ENCODE measurements at regions not wholly inside any gene's neighbourhood (a gene's known extent, or its start where the extent isn't known, plus 50 kb on each side); places are given as distances from the start of the nearest gene placed in this dataset.
A peak's percentile ranks its signal among the peaks of the same experiment; 100 is the strongest.

DNA sequence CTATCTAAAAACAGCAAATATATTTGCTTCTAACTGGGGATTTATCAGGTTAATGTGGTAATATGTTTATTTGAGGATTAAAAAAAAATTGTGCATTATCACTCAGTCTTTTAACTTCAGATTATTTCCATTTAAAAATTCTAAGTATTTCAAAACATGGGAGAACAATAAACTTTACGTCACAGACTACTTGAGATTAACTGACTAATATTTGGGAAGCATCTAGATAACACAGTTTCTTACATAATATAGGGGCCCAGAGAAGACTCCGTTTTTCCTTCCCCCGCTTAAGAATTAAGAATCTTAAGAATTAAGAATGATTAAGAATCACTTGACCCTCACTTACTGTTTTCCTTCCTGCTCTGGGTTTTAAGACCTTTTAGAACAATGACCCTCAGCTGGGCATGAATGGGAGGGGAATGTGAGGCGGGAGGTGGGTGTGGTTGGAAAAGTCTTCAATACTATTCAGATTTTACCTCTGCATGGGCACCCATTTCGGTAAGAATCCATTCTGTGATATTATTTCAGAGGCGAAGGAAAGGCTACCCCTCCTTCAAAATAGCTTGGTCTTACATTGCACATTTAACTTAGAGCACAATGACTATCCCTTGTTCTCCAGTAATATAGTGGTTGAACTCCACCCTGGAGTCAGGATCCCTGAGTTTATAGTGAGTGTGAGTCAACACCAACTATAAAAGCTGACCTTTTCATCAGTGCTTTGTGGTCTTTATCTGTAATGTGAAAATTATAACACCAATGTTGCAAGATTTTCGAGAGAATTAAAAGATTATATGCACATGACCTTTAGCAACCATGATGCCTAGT is 821.3 kb downstream of the USP25 start:
- Histone ChIP-seq H3K27ac (ENCODE audit: poor library complexity, severe bottlenecking) (no peak overlapping the region), H3K36me3 (ENCODE audit: low read depth) (no peaks in the 10 kb centered on the region), H3K4me3 (ENCODE audit: severe bottlenecking) (no peak overlapping the region), H3K9me3 (ENCODE audit: severe bottlenecking) (no peaks in the 10 kb centered on the region), H3K4me1 (ENCODE audit: insufficient read depth, poor library complexity, severe bottlenecking) (no peaks in the 10 kb centered on the region), H3K27me3 (ENCODE audit: insufficient read depth, poor library complexity, severe bottlenecking) (no peaks in the 10 kb centered on the region)
- ATAC-seq (ENCODE audit: low read depth) (no peak), DNase-seq (ENCODE audit: low spot score) (no peak)
- TF ChIP-seq, protein P1, sequence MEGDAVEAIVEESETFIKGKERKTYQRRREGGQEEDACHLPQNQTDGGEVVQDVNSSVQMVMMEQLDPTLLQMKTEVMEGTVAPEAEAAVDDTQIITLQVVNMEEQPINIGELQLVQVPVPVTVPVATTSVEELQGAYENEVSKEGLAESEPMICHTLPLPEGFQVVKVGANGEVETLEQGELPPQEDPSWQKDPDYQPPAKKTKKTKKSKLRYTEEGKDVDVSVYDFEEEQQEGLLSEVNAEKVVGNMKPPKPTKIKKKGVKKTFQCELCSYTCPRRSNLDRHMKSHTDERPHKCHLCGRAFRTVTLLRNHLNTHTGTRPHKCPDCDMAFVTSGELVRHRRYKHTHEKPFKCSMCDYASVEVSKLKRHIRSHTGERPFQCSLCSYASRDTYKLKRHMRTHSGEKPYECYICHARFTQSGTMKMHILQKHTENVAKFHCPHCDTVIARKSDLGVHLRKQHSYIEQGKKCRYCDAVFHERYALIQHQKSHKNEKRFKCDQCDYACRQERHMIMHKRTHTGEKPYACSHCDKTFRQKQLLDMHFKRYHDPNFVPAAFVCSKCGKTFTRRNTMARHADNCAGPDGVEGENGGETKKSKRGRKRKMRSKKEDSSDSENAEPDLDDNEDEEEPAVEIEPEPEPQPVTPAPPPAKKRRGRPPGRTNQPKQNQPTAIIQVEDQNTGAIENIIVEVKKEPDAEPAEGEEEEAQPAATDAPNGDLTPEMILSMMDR (IDR thresholded peaks at IDR 0.05; ENCODE audit: poor library complexity, severe bottlenecking), result no peak

DNA sequence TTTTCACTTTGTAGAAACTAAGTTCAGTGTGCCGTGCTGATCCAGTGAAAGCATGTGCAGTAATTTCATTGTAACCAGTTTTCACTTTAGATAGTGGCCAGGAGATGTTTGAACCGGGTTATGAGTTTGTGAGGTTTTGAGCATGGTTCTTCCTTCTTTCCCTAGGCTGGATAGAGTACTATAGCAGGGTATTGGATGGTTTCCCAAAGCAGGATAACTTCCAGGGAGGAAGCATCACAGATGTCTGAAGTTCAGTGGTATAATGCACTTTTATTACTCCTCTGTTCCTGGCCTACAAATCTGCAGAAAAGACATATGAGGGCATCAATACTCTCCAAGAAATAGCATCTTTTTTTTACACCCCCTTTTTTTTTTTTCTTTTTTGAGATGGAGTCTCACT is 823.1 kb downstream of the USP25 start:
- no peaks in the 10 kb centered on the region for H3K27me3 ChIP-seq (ENCODE audit: insufficient read depth, poor library complexity, severe bottlenecking)
- TF ChIP-seq, protein P1 (IDR thresholded peaks at IDR 0.05; ENCODE audit: poor library complexity, severe bottlenecking), result no peak
- no peaks in the 10 kb centered on the region for H3K9me3 ChIP-seq (ENCODE audit: severe bottlenecking)
- DNase-seq (ENCODE audit: low spot score), result no peak
- ATAC-seq (ENCODE audit: low read depth), result no peak
- H3K27ac ChIP-seq (ENCODE audit: poor library complexity, severe bottlenecking), result no peak overlapping the region
- no peaks in the 10 kb centered on the region for H3K36me3 ChIP-seq (ENCODE audit: low read depth)
- no peaks in the 10 kb centered on the region for H3K4me1 ChIP-seq (ENCODE audit: insufficient read depth, poor library complexity, severe bottlenecking)
- H3K4me3 ChIP-seq (ENCODE audit: severe bottlenecking), result no peak overlapping the region

DNA sequence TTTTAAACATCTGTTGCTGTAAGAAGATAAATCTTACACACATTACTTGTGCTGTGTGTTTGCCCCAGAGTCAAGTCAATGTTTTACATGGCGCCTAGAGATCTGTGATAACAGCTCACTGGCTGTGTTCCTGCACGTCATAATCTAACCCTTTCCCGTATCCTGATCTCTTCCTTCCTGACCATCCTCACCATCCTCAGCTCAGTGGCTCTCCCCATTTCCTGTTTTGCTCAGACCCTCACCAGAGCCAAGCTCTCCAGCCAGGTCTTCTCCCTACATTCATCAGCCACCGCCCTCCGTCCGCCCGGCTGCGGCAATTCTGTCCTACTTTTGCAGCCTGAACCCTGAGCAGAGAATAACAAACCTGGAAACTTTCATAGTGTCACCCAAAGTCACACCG is 824.7 kb downstream of the USP25 start:
- no peak for ATAC-seq (ENCODE audit: low read depth)
- no peak for DNase-seq (ENCODE audit: low spot score)
- TF ChIP-seq, protein P1 (IDR thresholded peaks at IDR 0.05; ENCODE audit: poor library complexity, severe bottlenecking), result no peak

DNA sequence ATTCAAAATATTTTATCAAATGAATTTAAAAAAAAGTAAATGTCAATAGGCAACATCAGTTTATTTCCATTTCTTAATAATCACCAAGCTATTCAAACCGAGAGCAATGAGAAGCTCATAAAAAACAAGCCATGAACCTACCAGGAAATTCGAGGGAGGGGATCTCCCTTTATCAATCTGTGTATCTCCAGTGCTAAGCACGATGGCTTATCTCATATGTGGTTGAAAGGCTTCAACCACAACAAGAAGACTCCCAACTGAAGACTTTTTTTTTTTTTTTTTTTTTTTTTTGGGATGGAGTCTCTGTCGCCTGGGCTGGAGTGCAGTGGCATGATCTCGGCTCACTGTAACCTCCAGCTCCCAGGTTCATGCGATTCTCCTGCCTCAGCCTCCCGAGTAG is 833.3 kb downstream of the USP25 start:
- ATAC-seq (ENCODE audit: low read depth) (no peak), DNase-seq (ENCODE audit: low spot score) (no peak)
- TF ChIP-seq, protein P1 (IDR thresholded peaks at IDR 0.05; ENCODE audit: poor library complexity, severe bottlenecking), result no peak
- Histone ChIP-seq H3K4me3 (ENCODE audit: severe bottlenecking) (no peak overlapping the region), H3K36me3 (ENCODE audit: low read depth) (no peaks in the 10 kb centered on the region), H3K27me3 (ENCODE audit: insufficient read depth, poor library complexity, severe bottlenecking) (no peaks in the 10 kb centered on the region), H3K4me1 (ENCODE audit: insufficient read depth, poor library complexity, severe bottlenecking) (peaks cover 7% of the 10 kb centered on the region), H3K9me3 (ENCODE audit: severe bottlenecking) (no peaks in the 10 kb centered on the region), H3K27ac (ENCODE audit: poor library complexity, severe bottlenecking) (peak overlapping the region; percentile 20)

More for the DNA sequence above, 824.7 kb downstream of the USP25 start:
- no peak overlapping the region for H3K4me3 ChIP-seq (ENCODE audit: severe bottlenecking)
- H3K27me3 ChIP-seq (ENCODE audit: insufficient read depth, poor library complexity, severe bottlenecking), result no peaks in the 10 kb centered on the region
- H3K9me3 ChIP-seq (ENCODE audit: severe bottlenecking), result no peaks in the 10 kb centered on the region
- H3K36me3 ChIP-seq (ENCODE audit: low read depth), result no peaks in the 10 kb centered on the region
- H3K4me1 ChIP-seq (ENCODE audit: insufficient read depth, poor library complexity, severe bottlenecking), result no peaks in the 10 kb centered on the region
- H3K27ac ChIP-seq (ENCODE audit: poor library complexity, severe bottlenecking), result no peak overlapping the region

DNA sequence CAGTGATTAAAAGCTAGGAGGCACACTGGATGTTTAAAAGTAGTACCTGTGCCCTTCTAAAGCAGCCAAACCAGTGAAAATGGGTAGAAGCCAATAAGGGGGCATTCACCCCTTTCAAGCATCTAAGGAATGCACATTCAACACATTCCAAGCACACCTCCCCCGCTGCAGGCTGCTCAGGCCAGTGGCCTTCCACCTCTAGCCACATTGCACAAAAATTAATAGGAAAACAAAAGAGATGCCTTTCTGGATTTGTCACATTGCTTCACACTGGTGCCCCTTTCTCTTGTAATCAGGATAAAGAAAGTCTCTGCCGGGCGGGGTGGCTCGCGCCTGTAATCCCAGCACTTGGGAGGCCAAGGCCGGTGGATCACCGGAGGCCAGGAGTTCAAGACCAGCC is 834.0 kb downstream of the USP25 start:
- H3K27ac ChIP-seq (ENCODE audit: poor library complexity, severe bottlenecking), result peak overlapping the region; percentile 20
- H3K4me1 ChIP-seq (ENCODE audit: insufficient read depth, poor library complexity, severe bottlenecking), result peaks cover 7% of the 10 kb centered on the region
- TF ChIP-seq, protein P1 (IDR thresholded peaks at IDR 0.05; ENCODE audit: poor library complexity, severe bottlenecking), result no peak
- H3K36me3 ChIP-seq (ENCODE audit: low read depth), result no peaks in the 10 kb centered on the region
- no peaks in the 10 kb centered on the region for H3K9me3 ChIP-seq (ENCODE audit: severe bottlenecking)
- ATAC-seq (ENCODE audit: low read depth) (peak; percentile 84), DNase-seq (ENCODE audit: low spot score) (no peak)
- no peak overlapping the region for H3K4me3 ChIP-seq (ENCODE audit: severe bottlenecking)
- H3K27me3 ChIP-seq (ENCODE audit: insufficient read depth, poor library complexity, severe bottlenecking), result no peaks in the 10 kb centered on the region

All from RWPE2 (cell line).